HEK293 (cell line): ENCODE measurements at regions not wholly inside any gene's neighbourhood (a gene's known extent, or its start where the extent isn't known, plus 50 kb on each side); places are given as distances from the start of the nearest gene placed in this dataset.

Experiments used
- CTCF ChIA-PET: fragments of 350-600 bp; formaldehyde crosslinking; extraction: SDS; loops from one replicate; lab custom pipeline; 2021; ENCODE audit warnings: antibody characterized with exemption; lab: Yijun Ruan, JAX
- POLR2A ChIA-PET: fragments of 300-600 bp; formaldehyde crosslinking; extraction: SDS; loops from one replicate; lab custom pipeline; 2020; ENCODE audit warnings: antibody characterized with exemption, inconsistent platforms; lab: Yijun Ruan, JAX
- H3K27ac ChIP-seq: fragments of 200-500 bp; sonication (Bioruptor generic); 2 replicates; pipeline ENCODE4 v1.5.1; 2014; ENCODE audit warnings: low read depth, low read length, control low read depth, inconsistent platforms; ENCODE audit errors: extremely low read depth
- H3K36me3 ChIP-seq, 2 experiments: fragments of 200-500 bp in 1 of 2; sonication (Bioruptor generic) in 1 of 2; 1 replicate in 1 of 2; 2 replicates in 1 of 2; pipeline ENCODE4 v1.5.1; 2014 to 2017; ENCODE audit warnings: inconsistent platforms in 2 of 2, low read length in 2 of 2; ENCODE audit not compliant: control insufficient read depth in 2 of 2, insufficient read depth in 1 of 2
- H3K4me1 ChIP-seq: fragments of 200-500 bp; sonication (Bioruptor generic); 2 replicates; pipeline ENCODE4 v1.5.1; 2014; ENCODE audit warnings: mild to moderate bottlenecking, low read length, inconsistent platforms; ENCODE audit not compliant: control insufficient read depth, insufficient read depth
- H3K4me3 ChIP-seq: 2 replicates; pipeline ENCODE4 v1.5.1; 2011; ENCODE audit warnings: low read depth, mild to moderate bottlenecking, control low read depth, low read length, moderate library complexity
- H3K9me3 ChIP-seq: fragments of 200-500 bp; sonication (Bioruptor generic); 2 replicates; pipeline ENCODE4 v1.5.1; 2014; ENCODE audit warnings: low read depth, low read length, inconsistent platforms; ENCODE audit not compliant: control insufficient read depth, insufficient read depth
- BCL11A ChIP-seq: fragments of 450-650 bp; formaldehyde crosslinking; IDR thresholded peaks from 2 replicates; pipeline ENCODE4 v1.5.1; 2016; ENCODE audit warnings: low read depth, missing biosample characterization, missing genetic modification characterization
- EGR2 ChIP-seq: fragments of 450-650 bp; formaldehyde crosslinking; IDR thresholded peaks from 2 replicates; pipeline ENCODE4 v1.5.1; 2016; ENCODE audit warnings: low read depth, missing biosample characterization, missing genetic modification characterization
- FEZF1 ChIP-seq: fragments of 450-650 bp; formaldehyde crosslinking; IDR thresholded peaks from 2 replicates; pipeline ENCODE4 v1.5.1; 2016; ENCODE audit warnings: missing biosample characterization, missing genetic modification characterization
- HOXA7 ChIP-seq: sonication (generic); formaldehyde crosslinking; IDR thresholded peaks from 2 replicates; pipeline ENCODE4 v1.8.1; 2022; ENCODE audit warnings: missing genetic modification reagents, borderline replicate concordance
- IKZF3 ChIP-seq: fragments of 450-650 bp; IDR thresholded peaks from 2 replicates; pipeline ENCODE4 v1.5.0; 2018; ENCODE audit warnings: missing biosample characterization, mild to moderate bottlenecking, missing genetic modification characterization, moderate library complexity
- KLF9 ChIP-seq: fragments of 450-650 bp; formaldehyde crosslinking; IDR thresholded peaks from 2 replicates; pipeline ENCODE4 v1.5.1; 2016; ENCODE audit warnings: missing biosample characterization, missing genetic modification characterization, low read depth
- OSR2 ChIP-seq: fragments of 450-650 bp; formaldehyde crosslinking; IDR thresholded peaks from 2 replicates; pipeline ENCODE4 v1.5.1; 2016; ENCODE audit warnings: missing biosample characterization, missing genetic modification characterization
- SP2 ChIP-seq: fragments of 450-650 bp; formaldehyde crosslinking; IDR thresholded peaks from 2 replicates; pipeline ENCODE4 v1.5.1; 2016; ENCODE audit warnings: missing biosample characterization, missing genetic modification characterization
- TSHZ1 ChIP-seq: fragments of 450-650 bp; formaldehyde crosslinking; IDR thresholded peaks from 2 replicates; pipeline ENCODE4 v1.5.1; 2016; ENCODE audit warnings: missing biosample characterization, missing genetic modification characterization, borderline replicate concordance
- ZNF18 ChIP-seq: fragments of 450-650 bp; formaldehyde crosslinking; IDR thresholded peaks from 2 replicates; pipeline ENCODE4 v1.5.1; 2016; ENCODE audit warnings: missing biosample characterization, missing genetic modification characterization
- ZNF354C ChIP-seq: fragments of 450-650 bp; formaldehyde crosslinking; IDR thresholded peaks from 2 replicates; pipeline ENCODE4 v1.5.1; 2016; ENCODE audit warnings: missing biosample characterization, missing genetic modification characterization, low read depth, borderline replicate concordance
- ZNF37A ChIP-seq: fragments of 450-650 bp; IDR thresholded peaks from 2 replicates; pipeline ENCODE4 v1.5.1; 2018; ENCODE audit warnings: missing biosample characterization, missing genetic modification characterization
- ZNF394 ChIP-seq: fragments of 450-650 bp; formaldehyde crosslinking; IDR thresholded peaks from 2 replicates; pipeline ENCODE4 v1.5.1; 2016; ENCODE audit warnings: missing biosample characterization, missing genetic modification characterization, mild to moderate bottlenecking, moderate library complexity, borderline replicate concordance
- ZNF423 ChIP-seq: fragments of 450-650 bp; formaldehyde crosslinking; IDR thresholded peaks from 2 replicates; pipeline ENCODE4 v1.5.1; 2016; ENCODE audit warnings: missing biosample characterization, missing genetic modification characterization
- ZNF518A ChIP-seq: fragments of 450-650 bp; formaldehyde crosslinking; conservative IDR thresholded peaks from 2 replicates; pipeline ENCODE4 v1.5.1; 2016; ENCODE audit warnings: low read depth, missing biosample characterization, missing genetic modification characterization
- ZNF521 ChIP-seq: fragments of 450-650 bp; formaldehyde crosslinking; IDR thresholded peaks from 2 replicates; pipeline ENCODE4 v1.5.1; 2017; ENCODE audit warnings: missing biosample characterization, mild to moderate bottlenecking, missing genetic modification characterization
- ZNF555 ChIP-seq: fragments of 450-650 bp; formaldehyde crosslinking; conservative IDR thresholded peaks from 2 replicates; pipeline ENCODE4 v1.5.1; 2017; ENCODE audit warnings: missing biosample characterization, mild to moderate bottlenecking, missing genetic modification characterization, inconsistent platforms
- ZNF677 ChIP-seq: fragments of 450-650 bp; IDR thresholded peaks from 2 replicates; pipeline ENCODE4 v1.5.0; 2018; ENCODE audit warnings: missing biosample characterization, mild to moderate bottlenecking, missing genetic modification characterization, moderate library complexity
- ZNF704 ChIP-seq: fragments of 450-650 bp; formaldehyde crosslinking; IDR thresholded peaks from 2 replicates; pipeline ENCODE4 v1.5.1; 2016; ENCODE audit warnings: missing biosample characterization, missing genetic modification characterization
- ZNF747 ChIP-seq: fragments of 450-650 bp; formaldehyde crosslinking; IDR thresholded peaks from 2 replicates; pipeline ENCODE4 v1.5.1; 2016; ENCODE audit warnings: missing biosample characterization, missing genetic modification characterization
- ZNF768 ChIP-seq: fragments of 450-650 bp; formaldehyde crosslinking; IDR thresholded peaks from 2 replicates; pipeline ENCODE4 v1.5.1; 2018; ENCODE audit warnings: missing biosample characterization, mild to moderate bottlenecking, missing genetic modification characterization
- ZNF785 ChIP-seq: fragments of 450-650 bp; formaldehyde crosslinking; IDR thresholded peaks from 2 replicates; pipeline ENCODE4 v1.5.1; 2016; ENCODE audit warnings: missing biosample characterization, missing genetic modification characterization
- ZNF830 ChIP-seq: fragments of 450-650 bp; IDR thresholded peaks from 2 replicates; pipeline ENCODE4 v1.5.0; 2018; ENCODE audit warnings: missing biosample characterization, missing genetic modification characterization, low read depth, mild to moderate bottlenecking, moderate library complexity
- ZSCAN16 ChIP-seq: fragments of 450-650 bp; formaldehyde crosslinking; IDR thresholded peaks from 2 replicates; pipeline ENCODE4 v1.5.1; 2016; ENCODE audit warnings: missing biosample characterization, missing genetic modification characterization
- ZXDB ChIP-seq: fragments of 450-650 bp; formaldehyde crosslinking; IDR thresholded peaks from 2 replicates; pipeline ENCODE4 v1.5.1; 2016; ENCODE audit warnings: missing biosample characterization, missing genetic modification characterization

- H3K4me3 ChIP-seq = no peak overlapping the region
- POLR2A ChIA-PET = no interaction called here
- CTCF ChIA-PET = no interaction called here
- no peaks in the 10 kb centered on the region for H3K4me1 ChIP-seq
- no peak overlapping the region for H3K27ac ChIP-seq
- TF ChIP-seq IKZF3 (tag by site-specific recombination) = no peak
- TF ChIP-seq FEZF1 (tag by site-specific recombination) = no peak
- no peak for TF ChIP-seq ZNF555
- no peak for TF ChIP-seq ZNF677
- no peak for TF ChIP-seq ZNF394 (tag by site-specific recombination)
- no peak for TF ChIP-seq ZNF37A (tag by site-specific recombination)
- no peak for TF ChIP-seq ZNF785 (tag by site-specific recombination)
- no peak for TF ChIP-seq ZNF830 (tag by site-specific recombination)
- no peak for TF ChIP-seq TSHZ1
- no peak for TF ChIP-seq ZNF423
- no peak for TF ChIP-seq ZNF18 (tag by site-specific recombination)
- TF ChIP-seq SP2 (tag by site-specific recombination) = no peak
- no peak for TF ChIP-seq ZNF354C (tag by site-specific recombination)
- no peak for TF ChIP-seq ZNF521 (tag by site-specific recombination)
- TF ChIP-seq EGR2 (tag by site-specific recombination) = no peak
- TF ChIP-seq ZSCAN16 = no peak
- no peak for TF ChIP-seq KLF9 (tag by site-specific recombination)
- TF ChIP-seq ZNF704 = no peak
- no peak for TF ChIP-seq OSR2 (tag by site-specific recombination)
- no peak for TF ChIP-seq ZNF768 (tag by site-specific recombination)
- TF ChIP-seq, all 188 proteins: peak for 0
- Histone ChIP-seq H3K9me3 (no peaks in the 10 kb centered on the region), H3K36me3 (no peaks in the 10 kb centered on the region)
Measured at GRCh38 chr5:57662991-57663390, 180.4 kb upstream of the ACTBL2 start.

GRCh38 chr5:57659886-57660285 is 177.3 kb upstream of the ACTBL2 start:
- ChIA-PET CTCF (interaction anchor here (2.5 kb wide), 1 partner anchor 10 kb away, joined by 10 read pairs; no protein-coding TSS in a partner anchor), POLR2A (no interaction called here)
- Histone ChIP-seq H3K27ac (no peak overlapping the region), H3K9me3 (no peaks in the 10 kb centered on the region), H3K4me1 (no peaks in the 10 kb centered on the region), H3K36me3 (no peaks in the 10 kb centered on the region), H3K4me3 (no peak overlapping the region)
- no peak for TF ChIP-seq ZNF747 (tag by site-specific recombination)
- TF ChIP-seq ZNF518A = no peak
- no peak for TF ChIP-seq HOXA7
- no peak for TF ChIP-seq ZXDB (tag by site-specific recombination)
- no peak for TF ChIP-seq BCL11A (tag by site-specific recombination)
